H1 (cell line): ENCODE measurements at regions not wholly inside any gene's neighbourhood (a gene's known extent, or its start where the extent isn't known, plus 50 kb on each side); places are given as distances from the start of the nearest gene placed in this dataset.
A peak's percentile ranks its signal among the peaks of the same experiment; 100 is the strongest.

Source experiments
- CTCF ChIA-PET: fragments of 300-600 bp; sonication (Branson Sonifier 250); formaldehyde crosslinking; loops from one replicate; lab custom pipeline; 2021; ENCODE audit not compliant: partially characterized antibody; lab: Charles Lee
- POLR2A ChIA-PET: fragments of 300-600 bp; sonication (Branson Sonifier 250); formaldehyde crosslinking; loops from one replicate; lab custom pipeline; 2021; ENCODE audit warnings: inconsistent platforms; ENCODE audit not compliant: partially characterized antibody; lab: Charles Lee
- DNase-seq, 2 experiments: peaks; one replicate each; pipeline versions ENCODE4 v3.0.0 to v3.0.0-alpha.2; 2010 to 2022; ENCODE audit warnings: low spot score in 2 of 2, low read depth in 1 of 2, mixed read lengths in 1 of 2
- FAIRE-seq: peaks from 2 replicates; lab custom pipeline; 2011; peaks lifted over from hg19 to GRCh38; lab: Jason Lieb, UNC
- H2AFZ ChIP-seq: 2 replicates; pipeline ENCODE4 v1.8.1; 2012; ENCODE audit warnings: low read length, inconsistent platforms
- H2AK5ac ChIP-seq: 2 replicates; pipeline ENCODE4 v1.6.1; 2013; ENCODE audit warnings: low read depth, low read length
- H2BK120ac ChIP-seq: replicated peaks from 2 replicates; pipeline ENCODE3; 2013; ENCODE audit warnings: low read depth, low read length, inconsistent platforms
- H2BK12ac ChIP-seq: 2 replicates; pipeline ENCODE4 v1.6.1; 2013; ENCODE audit warnings: low read depth, low read length
- H2BK15ac ChIP-seq: 2 replicates; pipeline ENCODE4 v1.6.1; 2013; ENCODE audit warnings: low read length
- H2BK20ac ChIP-seq: 2 replicates; pipeline ENCODE4 v1.6.1; 2013; ENCODE audit warnings: low read length
- H2BK5ac ChIP-seq: 2 replicates; pipeline ENCODE4 v1.6.1; 2013; ENCODE audit warnings: low read depth, low read length
- H3K14ac ChIP-seq: 2 replicates; pipeline ENCODE4 v1.6.1; 2013; ENCODE audit warnings: inconsistent platforms; ENCODE audit not compliant: insufficient read length
- H3K18ac ChIP-seq: 2 replicates; pipeline ENCODE4 v1.6.1; 2013; ENCODE audit warnings: low read length; ENCODE audit errors: extremely low read depth
- H3K23ac ChIP-seq: 2 replicates; pipeline ENCODE4 v1.6.1; 2013; ENCODE audit warnings: inconsistent platforms; ENCODE audit not compliant: insufficient read length
- H3K23me2 ChIP-seq: 2 replicates; pipeline ENCODE4 v1.6.1; 2013; ENCODE audit warnings: low read depth, low read length
- H3K27ac ChIP-seq: 2 replicates; pipeline ENCODE4 v1.6.1; 2011; ENCODE audit warnings: low read depth, low read length, inconsistent platforms
- H3K27me3 ChIP-seq, 4 experiments: replicated peaks in 1 of 4; 1 replicate in 1 of 4; 2 replicates in 3 of 4; pipeline versions ENCODE4 v1.6.1 to v1.8.1; 2011 to 2013; ENCODE audit warnings: low read length in 3 of 4, mild to moderate bottlenecking in 3 of 4, inconsistent platforms in 2 of 4, mixed read lengths in 2 of 4, moderate library complexity in 1 of 4; ENCODE audit not compliant: control insufficient read depth in 3 of 4, insufficient read depth in 3 of 4; ENCODE audit errors: extremely low read depth in 1 of 4
- H3K36me3 ChIP-seq, 4 experiments: 2 replicates each; pipeline versions ENCODE4 v1.6.1 to v1.8.1; 2011 to 2013; ENCODE audit warnings: mild to moderate bottlenecking in 4 of 4, low read length in 3 of 4, moderate library complexity in 2 of 4, control low read depth in 1 of 4, inconsistent platforms in 1 of 4; ENCODE audit not compliant: insufficient read depth in 4 of 4, control insufficient read depth in 2 of 4
- H3K4ac ChIP-seq: replicated peaks from 2 replicates; pipeline ENCODE3; 2013; ENCODE audit warnings: low read length, low read depth, mixed read lengths, inconsistent platforms; ENCODE audit not compliant: insufficient read length
- H3K4me1 ChIP-seq, 4 experiments: replicated peaks in 1 of 4; 1 replicate in 1 of 4; 2 replicates in 3 of 4; pipeline versions ENCODE4 v1.6.1 to v1.8.1; 2011 to 2013; ENCODE audit warnings: low read length in 3 of 4, inconsistent platforms in 2 of 4, mixed read lengths in 1 of 4; ENCODE audit not compliant: insufficient read depth in 4 of 4, control insufficient read depth in 3 of 4
- H3K4me2 ChIP-seq, 2 experiments: 2 replicates each; pipeline versions ENCODE4 v1.6.1 to v1.8.1; 2011 to 2013; ENCODE audit warnings: low read depth in 2 of 2, low read length in 2 of 2, control low read depth in 1 of 2, inconsistent platforms in 1 of 2, mild to moderate bottlenecking in 1 of 2; ENCODE audit not compliant: insufficient read depth in 1 of 2
- H3K4me3 ChIP-seq, 4 experiments: fragments of 200-600, 300-600 bp in 1 of 4; sonication (generic), shearing (Covaris generic), sonication (Bioruptor Twin) in 1 of 4; 2 replicates each; pipeline versions ENCODE4 v1.5.1 to v1.8.1; 2011 to 2016; ENCODE audit warnings: low read length in 4 of 4, low read depth in 3 of 4, control low read depth in 2 of 4, inconsistent platforms in 2 of 4, mild to moderate bottlenecking in 2 of 4, mixed read lengths in 1 of 4, moderate library complexity in 1 of 4; ENCODE audit not compliant: insufficient read depth in 2 of 4; ENCODE audit errors: extremely low read depth in 1 of 4
- H3K56ac ChIP-seq: replicated peaks from 2 replicates; pipeline ENCODE3; 2013; ENCODE audit warnings: low read depth, mild to moderate bottlenecking, mixed read lengths, low read length, inconsistent platforms; ENCODE audit not compliant: insufficient read length
- H3K79me1 ChIP-seq: 2 replicates; pipeline ENCODE4 v1.6.1; 2013; ENCODE audit warnings: low read depth, low read length, control low read depth
- H3K79me2 ChIP-seq, 2 experiments: 2 replicates each; pipeline versions ENCODE4 v1.6.1 to v1.8.1; 2012 to 2013; ENCODE audit warnings: low read length in 2 of 2, mild to moderate bottlenecking in 2 of 2, inconsistent platforms in 1 of 2; ENCODE audit not compliant: insufficient read depth in 2 of 2, control insufficient read depth in 1 of 2
- H3K9ac ChIP-seq, 4 experiments: replicated peaks in 1 of 4; 1 replicate in 1 of 4; 2 replicates in 3 of 4; pipeline versions ENCODE4 v1.6.1 to v1.8.1; 2011 to 2013; ENCODE audit warnings: low read depth in 3 of 4, low read length in 3 of 4, control low read depth in 2 of 4, mild to moderate bottlenecking in 2 of 4, moderate library complexity in 2 of 4, inconsistent platforms in 1 of 4; ENCODE audit errors: extremely low read depth in 1 of 4
- H3K9me3 ChIP-seq, 2 experiments: 2 replicates each; pipeline versions ENCODE4 v1.6.1 to v1.8.1; 2012 to 2013; ENCODE audit warnings: mild to moderate bottlenecking in 2 of 2, moderate library complexity in 2 of 2, control low read depth in 1 of 2, inconsistent platforms in 1 of 2, low read depth in 1 of 2, low read length in 1 of 2, mixed read lengths in 1 of 2; ENCODE audit not compliant: insufficient read depth in 2 of 2
- H4K20me1 ChIP-seq, 2 experiments: replicated peaks in 1 of 2; 2 replicates each; pipeline versions ENCODE3 to v1.8.1; 2011 to 2013; ENCODE audit warnings: inconsistent platforms in 2 of 2, low read length in 2 of 2, mild to moderate bottlenecking in 1 of 2; ENCODE audit not compliant: insufficient read depth in 2 of 2, control insufficient read depth in 1 of 2
- H4K5ac ChIP-seq: 2 replicates; pipeline ENCODE4 v1.6.1; 2013; ENCODE audit warnings: low read length, low read depth, mixed read lengths, inconsistent platforms; ENCODE audit not compliant: insufficient read length
- H4K8ac ChIP-seq: 2 replicates; pipeline ENCODE4 v1.8.0; 2013; ENCODE audit warnings: mild to moderate bottlenecking, moderate library complexity, low read length, inconsistent platforms; ENCODE audit not compliant: insufficient read depth; ENCODE audit errors: extremely low read depth
- H4K91ac ChIP-seq: replicated peaks from 2 replicates; pipeline ENCODE3; 2013; ENCODE audit warnings: low read length, mixed read lengths, inconsistent platforms; ENCODE audit not compliant: insufficient read length
- BCL11A ChIP-seq, 2 experiments: IDR thresholded peaks; one replicate each; pipeline ENCODE4 v1.6.1; 2011; ENCODE audit warnings: low read depth in 2 of 2, low read length in 2 of 2, mild to moderate bottlenecking in 2 of 2
- CBX5 ChIP-seq: fragments of 300-800, 300-1000 bp; sonication (generic); IDR thresholded peaks from 2 replicates; pipeline ENCODE4 v1.7.1; 2016; ENCODE audit warnings: antibody characterized with exemption, low read length, low read depth
- CHD2 ChIP-seq: IDR thresholded peaks from 2 replicates; pipeline ENCODE4 v1.6.1; 2012; ENCODE audit warnings: low read length, improper control_type of control experiment
- CTBP2 ChIP-seq: IDR thresholded peaks from 2 replicates; pipeline ENCODE4 v1.7.0; 2011; ENCODE audit warnings: borderline replicate concordance, mild to moderate bottlenecking, moderate library complexity, mixed read lengths, low read length; ENCODE audit not compliant: insufficient read depth, insufficient read length
- FOSL1 ChIP-seq: IDR thresholded peaks from 2 replicates; pipeline ENCODE4 v1.6.1; 2011; ENCODE audit warnings: mild to moderate bottlenecking, low read depth, low read length, moderate library complexity; ENCODE audit not compliant: insufficient read depth
- GTF2F1 ChIP-seq: IDR thresholded peaks from 2 replicates; pipeline ENCODE4 v1.6.1; 2012; ENCODE audit warnings: low read depth, low read length, improper control_type of control experiment, borderline replicate concordance
- HDAC6 ChIP-seq: IDR thresholded peaks from one replicate; pipeline ENCODE4 v1.7.1; 2012; ENCODE audit warnings: low read depth, mild to moderate bottlenecking, inconsistent platforms, low read length, moderate library complexity
- NANOG ChIP-seq: IDR thresholded peaks from 2 replicates; pipeline ENCODE4 v1.6.1; 2011; ENCODE audit warnings: low read length, low read depth, mild to moderate bottlenecking, inconsistent platforms; ENCODE audit not compliant: insufficient read depth, poor library complexity, severe bottlenecking
- POLR2A ChIP-seq, 2 experiments: IDR thresholded peaks; 1 replicate in 1 of 2; 2 replicates in 1 of 2; pipeline ENCODE4 v1.6.1; 2011; ENCODE audit warnings: low read depth in 2 of 2, low read length in 2 of 2, mild to moderate bottlenecking in 2 of 2; ENCODE audit errors: control extremely low read depth in 1 of 2
- POLR2AphosphoS5 ChIP-seq: IDR thresholded peaks from 2 replicates; pipeline ENCODE4 v1.6.1; 2011; ENCODE audit warnings: low read depth, low read length
- RNF2 ChIP-seq: fragments of 200-900, 300-1000 bp; sonication (generic); IDR thresholded peaks from 2 replicates; pipeline ENCODE4 v1.7.1; 2016; ENCODE audit warnings: borderline replicate concordance, low read depth, mild to moderate bottlenecking, antibody characterized with exemption, low read length; ENCODE audit not compliant: poor library complexity, severe bottlenecking; ENCODE audit errors: missing control alignments
- TCF12 ChIP-seq: IDR thresholded peaks from 2 replicates; pipeline ENCODE4 v1.6.1; 2011; ENCODE audit warnings: low read depth, mild to moderate bottlenecking, low read length
- TEAD4 ChIP-seq: IDR thresholded peaks from 2 replicates; pipeline ENCODE4 v1.6.1; 2012; ENCODE audit warnings: low read depth, low read length, inconsistent platforms, mixed read lengths
- ZNF274 ChIP-seq: IDR thresholded peaks from 2 replicates; pipeline ENCODE4 v1.7.0; 2012; ENCODE audit warnings: low read length, borderline replicate concordance; ENCODE audit errors: extremely low read depth
- WGBS, 2 experiments: shearing (Covaris generic) in 1 of 2; methylation state at CpG; one replicate each; pipeline versions ENCODE4 v1.1.6 to v1.1.7; 2013 to 2015; ENCODE audit warnings: low lambda C conversion rate in 2 of 2, mixed read lengths in 2 of 2, inconsistent platforms in 1 of 2, low coverage in 1 of 2, missing lambda C conversion rate in 1 of 2; ENCODE audit not compliant: insufficient replicate concordance in 2 of 2, insufficient coverage in 1 of 2, insufficient read length in 1 of 2; ENCODE audit errors: extremely low coverage in 1 of 2, missing lambda C conversion rate in 1 of 2; 5-methylcytosine and 5-hydroxymethylcytosine counted together

DNA sequence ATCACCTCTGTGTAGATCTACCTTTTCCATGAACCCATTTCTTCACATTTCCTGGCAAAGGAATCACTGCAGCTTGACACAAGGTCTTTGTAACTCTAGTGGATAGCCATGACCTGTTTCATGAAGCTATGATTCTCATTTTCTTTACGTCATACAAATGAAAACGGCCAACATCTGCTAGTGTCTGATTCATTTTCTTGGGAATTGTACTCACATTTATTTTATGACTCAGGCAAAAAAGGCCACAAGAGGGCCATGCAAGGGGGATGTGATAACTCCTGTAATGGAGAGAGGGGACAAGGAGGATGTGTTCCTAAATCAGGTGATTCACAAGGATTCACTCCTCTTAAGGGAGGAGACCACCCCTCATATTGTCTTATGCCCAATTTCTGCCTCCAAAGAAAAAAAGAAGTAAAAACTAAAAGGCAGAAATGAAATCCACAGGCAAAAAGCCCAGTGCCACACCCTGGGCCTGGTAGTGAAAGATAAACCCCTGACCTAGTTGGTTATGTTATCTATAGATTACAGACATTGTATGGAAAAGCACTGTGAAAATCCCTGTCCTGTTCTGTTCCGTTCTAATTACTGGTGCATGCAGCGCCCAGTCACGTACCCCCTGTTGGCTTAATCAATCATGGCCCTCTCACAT, 249.9 kb downstream of the IPMK start:
- Histone ChIP-seq H3K14ac (no peak overlapping the region), H3K23ac (no peak overlapping the region), H3K4ac (no peak overlapping the region), H4K5ac (no peak overlapping the region), H2BK20ac (no peak overlapping the region), H2BK12ac (peak overlapping the region; percentile 13; the same call in 1 of the 2 replicates), H3K27ac (no peak overlapping the region), H2BK5ac (no peak overlapping the region), H3K4me1 (peaks cover 0 to 13% (median 0%) of the 10 kb centered on the region in 4 experiments; a peak in 1 of 7 replicates), H2AK5ac (no peak overlapping the region), H3K4me3 (no peak overlapping the region), H3K79me2 (no peaks in the 10 kb centered on the region), H3K36me3 (peaks cover 0 to 5% (median 0%) of the 10 kb centered on the region in 4 experiments; a peak in 3 of 8 replicates), H3K9me3 (peaks cover 11 to 12% of the 10 kb centered on the region in 2 experiments; a peak in 3 of 4 replicates), H4K20me1 (no peaks in the 10 kb centered on the region), H4K91ac (peak overlapping the region; percentile 44), H4K8ac (no peak overlapping the region), H2BK120ac (no peak overlapping the region), H3K79me1 (no peaks in the 10 kb centered on the region), H3K23me2 (no peaks in the 10 kb centered on the region), H3K9ac (no peak overlapping the region), H3K27me3 (no peaks in the 10 kb centered on the region), H3K4me2 (no peak overlapping the region), H2BK15ac (no peak overlapping the region), H3K56ac (no peak overlapping the region), H3K18ac (no peak overlapping the region), H2AFZ (no peak overlapping the region)
- DNase-seq (no peak), FAIRE-seq (no peak)
- ChIA-PET POLR2A (no interaction called here), CTCF (interaction anchor here (0.6 kb wide), 1 partner anchor 331 kb away, joined by 3 read pairs; no protein-coding TSS in a partner anchor)
- WGBS, 2 experiments = 93% methylated on average over 5 of the region's 5 CpGs; no CpG with 5 or more reads in 1 of the 2 experiments
- TF ChIP-seq NANOG (no peak), FOSL1 (no peak), HDAC6 (no peak), TCF12 (no peak), CBX5 (no peak), ZNF274 (no peak), GTF2F1 (no peak), TEAD4 (no peak), POLR2AphosphoS5 (no peak), CHD2 (no peak), CTBP2 (no peak), RNF2 (no peak), BCL11A (IDR thresholded peaks at IDR 0.05; ENCODE audit: low read depth in 2 of 2, low read length in 2 of 2) (no peak), POLR2A (IDR thresholded peaks at IDR 0.05; ENCODE audit: control extremely low read depth in 1 of 2, low read depth in 2 of 2, low read length in 2 of 2) (no peak)
